Testis (tissue), 2 donors: ENCODE measurements at regions not wholly inside any gene's neighbourhood (a gene's known extent, or its start where the extent isn't known, plus 50 kb on each side); places are given as distances from the start of the nearest gene placed in this dataset.

Source experiments
- POLR2A ChIP-seq: fragments of 450-650 bp; IDR thresholded peaks from one replicate; pipeline ENCODE4 v1.6.1; 2017; ENCODE audit warnings: antibody characterized with exemption, mild to moderate bottlenecking, moderate library complexity
- TF ChIP-seq, protein P1 (sequence below), 3 experiments: fragments of 450-650 bp in 2 of 3; fragments of 200-600 bp in 1 of 3; sonication (generic) in 1 of 3; IDR thresholded peaks; one replicate each; pipeline ENCODE4 v1.5.1; 2016 to 2019; ENCODE audit warnings: antibody characterized with exemption in 3 of 3, mild to moderate bottlenecking in 2 of 3, moderate library complexity in 1 of 3

DNA sequence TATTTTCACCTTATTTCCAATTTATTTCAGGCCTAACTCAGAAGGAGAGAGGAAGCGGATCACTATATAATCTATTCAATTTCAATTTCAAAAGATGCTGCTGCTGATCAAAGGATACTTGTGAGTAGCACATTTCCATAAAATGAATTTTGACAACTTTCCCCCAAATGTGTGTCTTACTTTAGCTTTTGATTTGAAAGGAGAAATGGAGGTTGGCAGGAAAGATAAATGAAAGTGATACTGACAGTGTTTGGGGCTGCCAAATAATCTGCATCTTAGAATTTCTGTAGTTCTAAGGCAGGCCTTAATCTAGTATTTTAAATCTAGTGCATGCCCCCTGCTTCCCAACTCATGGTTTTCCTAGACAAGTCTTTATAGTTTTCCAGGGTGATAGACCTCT is 535.4 kb downstream of the DOK5 start:
- TF ChIP-seq, protein P1, sequence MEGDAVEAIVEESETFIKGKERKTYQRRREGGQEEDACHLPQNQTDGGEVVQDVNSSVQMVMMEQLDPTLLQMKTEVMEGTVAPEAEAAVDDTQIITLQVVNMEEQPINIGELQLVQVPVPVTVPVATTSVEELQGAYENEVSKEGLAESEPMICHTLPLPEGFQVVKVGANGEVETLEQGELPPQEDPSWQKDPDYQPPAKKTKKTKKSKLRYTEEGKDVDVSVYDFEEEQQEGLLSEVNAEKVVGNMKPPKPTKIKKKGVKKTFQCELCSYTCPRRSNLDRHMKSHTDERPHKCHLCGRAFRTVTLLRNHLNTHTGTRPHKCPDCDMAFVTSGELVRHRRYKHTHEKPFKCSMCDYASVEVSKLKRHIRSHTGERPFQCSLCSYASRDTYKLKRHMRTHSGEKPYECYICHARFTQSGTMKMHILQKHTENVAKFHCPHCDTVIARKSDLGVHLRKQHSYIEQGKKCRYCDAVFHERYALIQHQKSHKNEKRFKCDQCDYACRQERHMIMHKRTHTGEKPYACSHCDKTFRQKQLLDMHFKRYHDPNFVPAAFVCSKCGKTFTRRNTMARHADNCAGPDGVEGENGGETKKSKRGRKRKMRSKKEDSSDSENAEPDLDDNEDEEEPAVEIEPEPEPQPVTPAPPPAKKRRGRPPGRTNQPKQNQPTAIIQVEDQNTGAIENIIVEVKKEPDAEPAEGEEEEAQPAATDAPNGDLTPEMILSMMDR (IDR thresholded peaks at IDR 0.05), result no peak
- TF ChIP-seq POLR2A, result no peak
